ENCODE measurements at regions not wholly inside any gene's neighbourhood (a gene's known extent, or its start where the extent isn't known, plus 50 kb on each side); places are given as distances from the start of the nearest gene placed in this dataset.

- Histone ChIP-seq H3K4me1 (ENCODE audit: insufficient read depth, low read length, poor library complexity, severe bottlenecking) (no peaks in the 10 kb centered on the region), H3K9ac (ENCODE audit: low read depth, low read length, poor library complexity, severe bottlenecking) (no peak overlapping the region), H3K36me3 (ENCODE audit: insufficient read depth, low read length) (no peaks in the 10 kb centered on the region), H3F3A (ENCODE audit: low read depth) (no peaks in the 10 kb centered on the region), H3K4me3 (ENCODE audit: low read length, poor library complexity, severe bottlenecking) (no peak overlapping the region), H2AFZ (ENCODE audit: low read length) (no peak overlapping the region), H3K9me2 (replicated peaks; ENCODE audit: low read depth, low read length) (no peaks in the 10 kb centered on the region), H3K9me3 (ENCODE audit: insufficient read depth, low read depth, low read length) (no peaks in the 10 kb centered on the region), H3K27me3 (ENCODE audit: insufficient read depth, low read length, poor library complexity, severe bottlenecking) (no peaks in the 10 kb centered on the region), H4K20me1 (ENCODE audit: insufficient read depth, low read length, poor library complexity, severe bottlenecking) (no peaks in the 10 kb centered on the region), H3K4me2 (ENCODE audit: low read depth, low read length, poor library complexity, severe bottlenecking) (no peak overlapping the region), H3K79me2 (ENCODE audit: insufficient read depth, low read length) (no peaks in the 10 kb centered on the region)
- no peak for TF ChIP-seq EZH2phosphoT487 (IDR thresholded peaks at IDR 0.05; ENCODE audit: borderline replicate concordance)
- TF ChIP-seq, protein P1, sequence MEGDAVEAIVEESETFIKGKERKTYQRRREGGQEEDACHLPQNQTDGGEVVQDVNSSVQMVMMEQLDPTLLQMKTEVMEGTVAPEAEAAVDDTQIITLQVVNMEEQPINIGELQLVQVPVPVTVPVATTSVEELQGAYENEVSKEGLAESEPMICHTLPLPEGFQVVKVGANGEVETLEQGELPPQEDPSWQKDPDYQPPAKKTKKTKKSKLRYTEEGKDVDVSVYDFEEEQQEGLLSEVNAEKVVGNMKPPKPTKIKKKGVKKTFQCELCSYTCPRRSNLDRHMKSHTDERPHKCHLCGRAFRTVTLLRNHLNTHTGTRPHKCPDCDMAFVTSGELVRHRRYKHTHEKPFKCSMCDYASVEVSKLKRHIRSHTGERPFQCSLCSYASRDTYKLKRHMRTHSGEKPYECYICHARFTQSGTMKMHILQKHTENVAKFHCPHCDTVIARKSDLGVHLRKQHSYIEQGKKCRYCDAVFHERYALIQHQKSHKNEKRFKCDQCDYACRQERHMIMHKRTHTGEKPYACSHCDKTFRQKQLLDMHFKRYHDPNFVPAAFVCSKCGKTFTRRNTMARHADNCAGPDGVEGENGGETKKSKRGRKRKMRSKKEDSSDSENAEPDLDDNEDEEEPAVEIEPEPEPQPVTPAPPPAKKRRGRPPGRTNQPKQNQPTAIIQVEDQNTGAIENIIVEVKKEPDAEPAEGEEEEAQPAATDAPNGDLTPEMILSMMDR (conservative IDR thresholded peaks at IDR 0.05; ENCODE audit: low read length), result no peak
Measured at GRCh38 chr2:142591420-142591819, 286.0 kb upstream of the KYNU start.

DNA sequence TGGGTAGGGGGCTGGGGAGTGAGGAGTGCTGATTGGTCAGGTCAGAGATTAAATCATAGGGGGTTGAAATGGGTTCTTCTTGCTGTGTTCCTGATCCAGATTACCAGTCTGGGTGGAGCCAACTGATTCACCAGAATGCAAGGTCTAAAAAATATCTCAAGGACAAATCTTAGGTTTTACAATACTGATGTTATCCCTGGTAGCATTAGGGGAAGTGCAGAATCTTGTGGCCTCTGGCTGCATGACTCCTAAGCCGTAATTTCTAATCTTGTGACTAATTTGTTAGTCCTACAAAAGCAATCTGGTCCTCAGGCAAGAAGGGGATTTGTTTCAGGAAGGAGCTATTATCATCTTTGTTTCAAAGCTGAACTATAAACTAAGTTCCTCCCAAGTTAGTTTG is 289.2 kb upstream of the KYNU start:
- no peak for TF ChIP-seq EZH2phosphoT487 (IDR thresholded peaks at IDR 0.05; ENCODE audit: borderline replicate concordance)
- TF ChIP-seq, protein P1 (conservative IDR thresholded peaks at IDR 0.05; ENCODE audit: low read length), result no peak
- Histone ChIP-seq H3K27me3 (ENCODE audit: insufficient read depth, low read length, poor library complexity, severe bottlenecking) (no peaks in the 10 kb centered on the region), H3K4me3 (ENCODE audit: low read length, poor library complexity, severe bottlenecking) (no peak overlapping the region), H3K9me3 (ENCODE audit: insufficient read depth, low read depth, low read length) (no peaks in the 10 kb centered on the region), H3K36me3 (ENCODE audit: insufficient read depth, low read length) (no peaks in the 10 kb centered on the region), H3K4me1 (ENCODE audit: insufficient read depth, low read length, poor library complexity, severe bottlenecking) (no peaks in the 10 kb centered on the region), H4K20me1 (ENCODE audit: insufficient read depth, low read length, poor library complexity, severe bottlenecking) (no peaks in the 10 kb centered on the region), H3K9me2 (replicated peaks; ENCODE audit: low read depth, low read length) (no peaks in the 10 kb centered on the region), H3K9ac (ENCODE audit: low read depth, low read length, poor library complexity, severe bottlenecking) (no peak overlapping the region), H3K79me2 (ENCODE audit: insufficient read depth, low read length) (no peaks in the 10 kb centered on the region), H3F3A (ENCODE audit: low read depth) (no peaks in the 10 kb centered on the region), H3K4me2 (ENCODE audit: low read depth, low read length, poor library complexity, severe bottlenecking) (no peak overlapping the region), H2AFZ (ENCODE audit: low read length) (no peak overlapping the region)

DNA sequence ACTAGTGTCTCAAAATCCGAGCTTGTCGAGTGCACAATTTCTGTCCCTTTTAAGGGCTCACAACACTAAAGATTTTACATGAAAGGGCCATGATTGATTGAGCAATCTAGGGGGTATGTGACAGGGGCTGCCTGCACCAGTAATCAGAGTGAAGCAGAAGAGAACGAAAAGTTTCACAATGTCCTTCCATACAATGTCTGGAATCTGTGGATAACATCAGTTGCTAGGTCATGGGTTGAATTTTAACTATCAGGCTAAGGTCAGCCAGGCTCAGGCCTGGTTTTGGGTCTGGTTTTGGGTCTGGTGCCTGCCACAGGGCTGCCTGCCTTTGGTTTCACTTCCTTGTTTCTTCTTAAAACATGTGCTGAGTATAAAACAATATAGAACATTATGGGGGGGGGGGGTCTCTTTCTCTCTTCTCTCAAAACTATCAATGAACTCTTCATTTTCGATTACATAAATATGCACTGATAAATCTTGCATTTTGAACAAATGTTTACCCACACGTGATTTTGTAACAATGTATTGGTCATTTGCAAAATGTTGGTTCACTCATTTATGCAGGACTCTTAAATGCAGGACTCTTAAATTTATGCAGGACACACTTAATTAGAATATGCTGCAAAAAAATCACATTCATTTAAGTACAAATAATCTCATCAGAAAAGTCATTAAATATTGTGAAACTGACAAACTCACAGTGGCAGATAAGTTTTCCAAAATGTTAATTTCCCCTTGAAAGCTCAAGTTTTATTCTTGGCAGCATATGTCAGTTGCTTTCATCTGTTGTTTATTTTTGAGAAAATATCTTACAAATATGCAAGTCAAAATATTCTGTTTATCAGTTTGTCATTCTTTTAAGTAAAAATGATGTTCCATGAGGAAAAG is 290.5 kb upstream of the KYNU start:
- Histone ChIP-seq H3K79me2 (ENCODE audit: insufficient read depth, low read length) (no peaks in the 10 kb centered on the region), H3K9me2 (replicated peaks; ENCODE audit: low read depth, low read length) (no peaks in the 10 kb centered on the region), H3K4me1 (ENCODE audit: insufficient read depth, low read length, poor library complexity, severe bottlenecking) (no peaks in the 10 kb centered on the region), H2AFZ (ENCODE audit: low read length) (0 out of 2 replicates have a peak overlapping the region, but pooled peaks have one; percentile 23), H3K9me3 (ENCODE audit: insufficient read depth, low read depth, low read length) (no peaks in the 10 kb centered on the region), H3K4me3 (ENCODE audit: low read length, poor library complexity, severe bottlenecking) (no peak overlapping the region), H3K4me2 (ENCODE audit: low read depth, low read length, poor library complexity, severe bottlenecking) (no peak overlapping the region), H4K20me1 (ENCODE audit: insufficient read depth, low read length, poor library complexity, severe bottlenecking) (no peaks in the 10 kb centered on the region), H3F3A (ENCODE audit: low read depth) (no peaks in the 10 kb centered on the region), H3K9ac (ENCODE audit: low read depth, low read length, poor library complexity, severe bottlenecking) (no peak overlapping the region), H3K27me3 (ENCODE audit: insufficient read depth, low read length, poor library complexity, severe bottlenecking) (no peaks in the 10 kb centered on the region), H3K36me3 (ENCODE audit: insufficient read depth, low read length) (no peaks in the 10 kb centered on the region)
- TF ChIP-seq EZH2phosphoT487 (IDR thresholded peaks at IDR 0.05; ENCODE audit: borderline replicate concordance), result no peak
- TF ChIP-seq, protein P1 (conservative IDR thresholded peaks at IDR 0.05; ENCODE audit: low read length), result no peak

Measured in Loucy (cell line).